ENCODE measurements at regions not wholly inside any gene's neighbourhood (a gene's known extent, or its start where the extent isn't known, plus 50 kb on each side); places are given as distances from the start of the nearest gene placed in this dataset.

GRCh38 chr12:127675936-127676335, 591.0 kb upstream of the TMEM132C start (continued):
- TF ChIP-seq SP4 (IDR thresholded peaks at IDR 0.05; ENCODE audit: low read length) (no peak), POLR2A (IDR thresholded peaks at IDR 0.05; ENCODE audit: control extremely low read depth in 1 of 2, low read depth in 2 of 2, low read length in 2 of 2) (no peak), TEAD4 (IDR thresholded peaks at IDR 0.05; ENCODE audit: low read depth, low read length) (no peak), CTBP2 (IDR thresholded peaks at IDR 0.05; ENCODE audit: borderline replicate concordance, insufficient read depth, insufficient read length, low read length) (no peak)
